SU-DHL-6 (cell line): ENCODE measurements at regions not wholly inside any gene's neighbourhood (a gene's known extent, or its start where the extent isn't known, plus 50 kb on each side); places are given as distances from the start of the nearest gene placed in this dataset.

Experiments
- H2AFZ ChIP-seq: fragments of 200-600 bp; sonication (generic); 2 replicates; pipeline ENCODE4 v1.6.1; 2014; ENCODE audit warnings: low read depth, mild to moderate bottlenecking, moderate library complexity, mixed read lengths, antibody characterized with exemption, low read length; ENCODE audit not compliant: severe bottlenecking
- H3F3A ChIP-seq: fragments of 200-600 bp; shearing (Covaris generic); 2 replicates; pipeline ENCODE4 v1.6.0; 2016; ENCODE audit warnings: antibody characterized with exemption, mild to moderate bottlenecking; ENCODE audit not compliant: insufficient read depth
- H3K27ac ChIP-seq: fragments of 200-600 bp; sonication (generic); 2 replicates; pipeline ENCODE4 v1.5.1; 2016; ENCODE audit warnings: low read depth, mild to moderate bottlenecking, low read length, moderate library complexity, mixed read lengths
- H3K27me3 ChIP-seq: fragments of 200-600 bp; sonication (generic), shearing (Covaris generic); 2 replicates; pipeline ENCODE4 v1.6.0; 2014; ENCODE audit warnings: mild to moderate bottlenecking, low read length
- H3K36me3 ChIP-seq: fragments of 200-600 bp; sonication (generic); 2 replicates; pipeline ENCODE4 v1.6.1; 2014; ENCODE audit warnings: mild to moderate bottlenecking, low read length, mixed read lengths
- H3K4me2 ChIP-seq: fragments of 300-600, 200-600 bp; shearing (Covaris generic), sonication (generic); 2 replicates; pipeline ENCODE4 v1.6.0; 2014; ENCODE audit warnings: low read length, low read depth, mild to moderate bottlenecking; ENCODE audit not compliant: poor library complexity, severe bottlenecking
- H3K4me3 ChIP-seq: fragments of 200-600 bp; sonication (generic); 2 replicates; pipeline ENCODE4 v1.5.1; 2014; ENCODE audit warnings: antibody characterized with exemption, low read length, mild to moderate bottlenecking, mixed read lengths; ENCODE audit not compliant: insufficient read depth, poor library complexity, severe bottlenecking
- H3K79me2 ChIP-seq: fragments of 200-600 bp; sonication (generic); 2 replicates; pipeline ENCODE4 v1.6.1; 2014; ENCODE audit warnings: mild to moderate bottlenecking, low read length, moderate library complexity; ENCODE audit not compliant: insufficient read depth
- H3K9ac ChIP-seq: fragments of 200-600 bp; sonication (generic); 2 replicates; pipeline ENCODE4 v1.7.0; 2014; ENCODE audit warnings: mild to moderate bottlenecking, low read length
- H3K9me2 ChIP-seq: fragments of 200-600 bp; sonication (generic); replicated peaks from 2 replicates; pipeline ENCODE4 v1.6.1; 2014; ENCODE audit warnings: low read length; ENCODE audit not compliant: insufficient read depth
- H3K9me3 ChIP-seq: fragments of 200-600 bp; sonication (generic); 2 replicates; pipeline ENCODE4 v1.6.1; 2014; ENCODE audit warnings: low read length, mixed read lengths; ENCODE audit not compliant: insufficient read depth
- H4K20me1 ChIP-seq: fragments of 200-600 bp; sonication (generic); 2 replicates; pipeline ENCODE4 v1.6.1; 2014; ENCODE audit warnings: low read depth, mild to moderate bottlenecking, antibody characterized with exemption, low read length, moderate library complexity, mixed read lengths
- EZH2phosphoT487 ChIP-seq: fragments of 200-600 bp; sonication (generic), shearing (Covaris generic); conservative IDR thresholded peaks from 2 replicates; pipeline ENCODE4 v1.6.1; 2018; ENCODE audit warnings: mild to moderate bottlenecking, antibody characterized with exemption, low read length, moderate library complexity, mixed read lengths
- TF ChIP-seq, protein P1 (sequence below): fragments of 200-600 bp; sonication (generic); IDR thresholded peaks from one replicate; pipeline ENCODE4 v1.5.1; 2017; ENCODE audit warnings: antibody characterized with exemption, mild to moderate bottlenecking, low read length, moderate library complexity; ENCODE audit not compliant: insufficient read depth, poor library complexity, severe bottlenecking

DNA sequence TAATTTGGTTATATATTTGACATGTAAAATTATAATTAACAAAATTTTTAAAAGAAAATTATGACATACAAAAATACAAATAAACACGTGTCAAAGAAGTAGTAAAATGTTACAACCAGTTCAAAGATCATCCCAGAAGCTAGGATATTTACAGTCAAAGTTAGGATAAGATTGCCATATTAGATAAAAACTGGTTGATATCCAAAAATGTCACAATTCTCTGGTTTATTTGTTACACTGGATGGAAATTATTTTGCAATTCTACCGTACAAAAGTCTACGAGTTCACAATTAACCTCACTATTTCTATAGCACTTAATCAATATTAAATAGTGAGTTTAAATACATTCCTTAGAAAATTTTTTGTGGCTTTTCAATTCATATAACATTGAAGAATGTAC, 673.8 kb downstream of the GBE1 start:
- Histone ChIP-seq H3K27ac (no peak overlapping the region), H3K4me3 (no peak overlapping the region), H2AFZ (no peak overlapping the region), H3K79me2 (no peaks in the 10 kb centered on the region), H3K4me2 (no peak overlapping the region), H4K20me1 (no peaks in the 10 kb centered on the region), H3K36me3 (no peaks in the 10 kb centered on the region), H3F3A (no peaks in the 10 kb centered on the region), H3K27me3 (no peaks in the 10 kb centered on the region), H3K9me3 (no peaks in the 10 kb centered on the region), H3K9ac (no peak overlapping the region), H3K9me2 (no peaks in the 10 kb centered on the region)
- no peak for TF ChIP-seq EZH2phosphoT487
- TF ChIP-seq, protein P1, sequence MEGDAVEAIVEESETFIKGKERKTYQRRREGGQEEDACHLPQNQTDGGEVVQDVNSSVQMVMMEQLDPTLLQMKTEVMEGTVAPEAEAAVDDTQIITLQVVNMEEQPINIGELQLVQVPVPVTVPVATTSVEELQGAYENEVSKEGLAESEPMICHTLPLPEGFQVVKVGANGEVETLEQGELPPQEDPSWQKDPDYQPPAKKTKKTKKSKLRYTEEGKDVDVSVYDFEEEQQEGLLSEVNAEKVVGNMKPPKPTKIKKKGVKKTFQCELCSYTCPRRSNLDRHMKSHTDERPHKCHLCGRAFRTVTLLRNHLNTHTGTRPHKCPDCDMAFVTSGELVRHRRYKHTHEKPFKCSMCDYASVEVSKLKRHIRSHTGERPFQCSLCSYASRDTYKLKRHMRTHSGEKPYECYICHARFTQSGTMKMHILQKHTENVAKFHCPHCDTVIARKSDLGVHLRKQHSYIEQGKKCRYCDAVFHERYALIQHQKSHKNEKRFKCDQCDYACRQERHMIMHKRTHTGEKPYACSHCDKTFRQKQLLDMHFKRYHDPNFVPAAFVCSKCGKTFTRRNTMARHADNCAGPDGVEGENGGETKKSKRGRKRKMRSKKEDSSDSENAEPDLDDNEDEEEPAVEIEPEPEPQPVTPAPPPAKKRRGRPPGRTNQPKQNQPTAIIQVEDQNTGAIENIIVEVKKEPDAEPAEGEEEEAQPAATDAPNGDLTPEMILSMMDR: no peak

DNA sequence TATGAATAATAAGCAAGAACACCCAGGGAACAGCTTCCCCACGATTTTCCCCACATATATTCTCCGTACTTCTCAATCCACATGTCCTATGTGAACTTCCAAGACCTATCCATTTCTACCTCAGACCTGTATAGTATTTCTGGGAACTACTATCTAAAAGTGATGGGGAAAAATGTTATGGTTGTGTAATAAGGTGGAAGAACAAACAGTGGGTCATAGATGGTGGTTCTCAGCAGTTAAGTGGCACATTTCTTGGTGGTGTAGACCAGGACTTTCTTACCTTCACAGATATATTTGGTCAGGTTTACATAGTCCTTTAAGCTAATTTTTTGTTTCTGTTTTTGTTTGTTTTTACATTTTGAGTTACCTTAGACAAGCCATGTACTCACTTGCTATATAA, 675.1 kb downstream of the GBE1 start:
- Histone ChIP-seq H3F3A (no peaks in the 10 kb centered on the region), H3K36me3 (no peaks in the 10 kb centered on the region), H4K20me1 (no peaks in the 10 kb centered on the region), H3K9me3 (no peaks in the 10 kb centered on the region), H3K27ac (no peak overlapping the region), H3K9ac (no peak overlapping the region), H3K9me2 (no peaks in the 10 kb centered on the region), H3K79me2 (no peaks in the 10 kb centered on the region), H3K4me3 (no peak overlapping the region), H2AFZ (no peak overlapping the region), H3K27me3 (no peaks in the 10 kb centered on the region), H3K4me2 (no peak overlapping the region)
- TF ChIP-seq, protein P1: no peak
- no peak for TF ChIP-seq EZH2phosphoT487

DNA sequence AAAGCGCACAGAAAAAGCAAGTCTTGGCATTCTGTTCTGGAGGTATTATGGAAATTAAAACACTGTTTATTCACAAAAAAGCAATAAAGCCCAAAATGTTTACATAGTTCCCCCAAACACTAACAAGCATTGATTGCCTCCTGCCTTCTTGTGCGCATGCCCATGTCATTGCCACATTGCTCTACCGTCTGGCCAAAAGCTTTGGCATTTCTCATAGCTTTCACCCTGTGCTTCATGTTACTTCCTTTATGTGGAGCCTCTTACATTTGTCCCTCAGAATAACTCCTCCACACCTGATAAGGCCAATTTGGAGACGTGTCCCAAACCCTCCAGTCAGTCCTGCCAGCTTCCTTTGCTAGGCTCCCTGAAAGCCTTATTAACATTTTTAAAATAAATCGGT, 680.8 kb downstream of the GBE1 start:
- no peak overlapping the region for H2AFZ ChIP-seq
- no peaks in the 10 kb centered on the region for H3K9me3 ChIP-seq
- H3K36me3 ChIP-seq: no peaks in the 10 kb centered on the region
- H3K27ac ChIP-seq: no peak overlapping the region
- no peaks in the 10 kb centered on the region for H3K27me3 ChIP-seq
- H3K9ac ChIP-seq: no peak overlapping the region
- H3K9me2 ChIP-seq: no peaks in the 10 kb centered on the region
- H4K20me1 ChIP-seq: no peaks in the 10 kb centered on the region
- no peaks in the 10 kb centered on the region for H3F3A ChIP-seq
- H3K4me3 ChIP-seq: no peak overlapping the region
- H3K4me2 ChIP-seq: no peak overlapping the region
- TF ChIP-seq, protein P1: no peak
- TF ChIP-seq EZH2phosphoT487: no peak
- H3K79me2 ChIP-seq: no peaks in the 10 kb centered on the region
